HG03064 (cell line): ENCODE measurements at regions not wholly inside any gene's neighbourhood (a gene's known extent, or its start where the extent isn't known, plus 50 kb on each side); places are given as distances from the start of the nearest gene placed in this dataset.

Source experiments
- ATAC-seq: cut with Tn5 transposase; IDR thresholded peaks from one replicate; pipeline ENCODE4 v1.9.1; 2021; ENCODE audit warnings: low read depth; ENCODE audit not compliant: unreplicated experiment

DNA sequence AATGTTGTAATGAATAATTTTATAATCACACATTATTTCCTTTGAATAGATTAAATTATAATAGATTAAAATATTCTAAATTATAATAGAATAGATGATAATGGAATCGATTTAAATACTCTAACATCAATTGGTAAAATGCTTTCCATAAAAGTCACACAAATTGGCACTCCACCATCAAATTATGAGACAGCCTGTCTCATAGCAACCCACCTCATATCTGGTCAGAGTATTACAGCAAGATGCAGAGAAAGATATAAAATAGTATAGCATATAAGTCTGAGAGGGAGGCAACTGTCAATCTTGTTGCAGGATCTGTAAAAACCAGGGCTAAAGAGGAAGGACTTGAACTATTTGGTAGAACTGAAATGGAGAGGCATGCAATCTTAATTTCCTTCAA is 98.4 kb upstream of the NCKAP5 start:
- no peak for ATAC-seq

GRCh38 chr2:133667085-133667484 is 98.8 kb upstream of the NCKAP5 start:
- no peak for ATAC-seq

GRCh38 chr2:133667968-133668367 is 99.7 kb upstream of the NCKAP5 start:
- no peak for ATAC-seq

DNA sequence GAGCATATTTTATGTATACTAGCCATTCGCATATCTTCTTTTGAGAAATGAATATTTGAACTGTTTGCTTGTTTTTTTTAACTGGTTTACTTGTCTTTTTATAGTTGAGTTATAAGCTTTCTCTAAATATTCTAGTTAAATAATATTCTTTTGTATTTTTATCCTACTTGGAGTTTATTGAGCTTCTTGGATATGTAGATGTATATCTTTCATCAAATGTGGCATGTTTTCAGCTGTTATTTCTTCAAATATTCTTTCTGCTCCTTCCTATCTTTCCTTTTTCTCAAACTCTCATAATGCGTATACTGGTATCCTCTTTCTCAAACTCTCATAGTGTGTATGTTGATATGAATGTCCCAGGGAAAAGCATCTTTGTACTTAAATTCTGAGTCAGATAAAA is 100.3 kb upstream of the NCKAP5 start:
- no peak for ATAC-seq

- ATAC-seq, result no peak
These were observed 105.1 kb upstream of the NCKAP5 start for GRCh38 chr2:133673305-133673905.

- no peak for ATAC-seq
These were observed 105.8 kb upstream of the NCKAP5 start for GRCh38 chr2:133674066-133674432.

- ATAC-seq, result no peak
These were observed 106.4 kb upstream of the NCKAP5 start for GRCh38 chr2:133674433-133675331.

DNA sequence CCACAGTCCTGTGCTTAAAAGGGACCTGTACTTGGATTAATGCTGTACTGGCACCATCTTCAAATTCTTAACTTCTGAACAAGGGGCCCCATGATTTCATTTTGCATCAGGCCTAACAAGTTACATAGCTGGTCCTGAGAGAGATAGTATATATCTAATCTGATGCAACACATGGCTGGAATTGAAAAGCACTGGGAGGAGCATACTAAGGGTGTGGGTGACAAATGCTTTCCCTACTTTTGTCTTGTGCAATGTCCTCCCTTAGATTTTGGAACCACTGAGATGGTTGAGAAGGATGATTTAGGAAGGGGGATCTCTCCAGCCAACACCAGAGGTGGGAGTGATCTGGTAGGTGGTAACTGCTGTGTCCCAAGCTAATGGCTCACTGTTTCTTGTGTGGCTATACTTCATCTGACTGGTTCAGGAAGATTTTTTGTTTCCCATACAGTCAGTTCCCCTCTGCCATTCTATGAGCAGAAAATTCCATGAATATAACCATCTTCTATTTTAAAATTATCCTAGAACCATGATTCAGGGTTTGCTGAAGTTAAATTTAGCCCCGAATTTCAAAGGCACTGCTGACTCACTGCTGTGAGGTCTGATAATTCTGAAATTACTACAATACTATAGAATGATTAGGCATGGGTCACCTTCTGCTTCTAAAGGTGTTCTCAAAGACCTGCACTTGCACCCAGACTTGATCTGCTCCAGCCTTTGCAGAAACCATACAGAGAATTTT is 108.3 kb upstream of the NCKAP5 start:
- ATAC-seq, result no peak

DNA sequence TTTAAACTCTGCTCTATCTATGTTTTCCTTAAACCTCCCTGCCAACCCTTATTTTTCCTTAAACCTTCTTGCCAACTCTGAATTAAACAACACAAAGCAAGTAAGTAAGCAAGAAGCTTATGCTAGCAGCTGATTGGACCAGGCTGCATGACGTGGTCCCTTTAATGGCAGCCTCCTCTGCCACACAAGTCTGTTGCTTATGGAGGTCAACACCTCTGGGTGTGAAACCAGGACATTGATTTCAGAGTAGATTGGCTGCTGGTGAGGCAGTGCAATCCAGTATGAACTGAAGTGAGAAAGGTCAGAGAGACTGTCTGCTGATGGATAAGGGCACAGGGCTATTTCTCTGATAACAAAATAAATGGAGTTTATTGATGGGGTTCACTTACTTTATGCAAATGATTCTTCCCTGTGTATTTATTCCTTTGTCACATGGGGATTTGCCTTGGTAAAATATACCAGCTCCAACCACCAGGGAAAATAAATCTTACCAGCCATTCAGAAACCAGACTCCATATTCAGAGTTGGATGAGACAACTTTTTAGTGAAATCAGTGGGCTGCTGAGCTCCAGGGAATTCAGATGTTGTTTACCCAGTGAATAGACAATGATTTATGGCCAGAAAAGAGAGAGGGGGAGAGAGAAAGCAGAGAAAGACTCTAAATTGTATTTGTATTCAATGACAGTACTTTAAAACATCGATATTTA is 112.2 kb upstream of the NCKAP5 start:
- no peak for ATAC-seq

- no peak for ATAC-seq
These were observed 114.1 kb upstream of the NCKAP5 start for GRCh38 chr2:133682347-133682746.

DNA sequence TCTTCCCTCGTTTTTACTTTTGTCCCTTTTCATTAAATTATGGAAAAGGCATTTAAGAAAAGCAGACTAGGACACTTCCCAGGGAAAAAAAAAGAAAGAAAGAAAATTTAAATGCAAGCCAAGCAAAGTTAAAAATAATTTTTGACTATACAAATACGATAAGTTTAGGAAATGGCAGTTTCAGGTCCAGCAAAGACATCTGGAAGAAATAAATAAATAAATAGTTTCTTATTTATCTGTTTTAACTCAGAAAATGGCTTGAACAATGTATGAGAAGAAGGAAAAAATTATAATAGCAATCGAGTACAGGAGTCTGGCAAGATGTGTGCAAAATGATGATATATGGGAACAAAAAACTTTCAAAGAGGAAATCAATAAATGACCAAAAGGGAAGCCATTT is 114.6 kb upstream of the NCKAP5 start:
- no peak for ATAC-seq

DNA sequence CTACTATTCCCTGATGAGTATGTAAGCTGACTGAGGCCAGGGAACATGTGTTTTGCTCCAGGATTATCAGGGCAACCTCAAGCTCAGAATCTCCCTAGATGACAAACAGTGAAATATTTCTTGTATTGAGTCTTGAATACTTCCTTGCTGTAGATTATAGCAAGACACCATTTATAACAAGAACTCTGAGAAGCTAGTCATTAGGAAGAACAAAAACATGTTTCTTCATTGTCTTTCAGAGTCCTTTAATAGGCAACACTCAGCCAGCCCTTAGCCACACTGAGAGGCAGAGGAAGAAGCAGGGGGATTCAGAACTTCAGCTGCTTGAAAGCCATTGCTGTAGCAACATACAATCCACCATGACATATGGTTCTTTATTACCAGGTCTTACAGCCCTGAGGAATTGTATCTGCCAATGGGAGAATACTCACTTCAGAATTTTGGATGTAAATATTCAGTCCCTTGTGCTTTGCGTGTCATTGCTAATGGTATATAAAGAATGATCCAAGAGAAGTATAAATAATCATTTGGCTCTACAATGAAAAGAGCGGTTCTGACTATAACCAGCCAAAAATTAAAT is 117.5 kb upstream of the NCKAP5 start:
- ATAC-seq, result no peak

DNA sequence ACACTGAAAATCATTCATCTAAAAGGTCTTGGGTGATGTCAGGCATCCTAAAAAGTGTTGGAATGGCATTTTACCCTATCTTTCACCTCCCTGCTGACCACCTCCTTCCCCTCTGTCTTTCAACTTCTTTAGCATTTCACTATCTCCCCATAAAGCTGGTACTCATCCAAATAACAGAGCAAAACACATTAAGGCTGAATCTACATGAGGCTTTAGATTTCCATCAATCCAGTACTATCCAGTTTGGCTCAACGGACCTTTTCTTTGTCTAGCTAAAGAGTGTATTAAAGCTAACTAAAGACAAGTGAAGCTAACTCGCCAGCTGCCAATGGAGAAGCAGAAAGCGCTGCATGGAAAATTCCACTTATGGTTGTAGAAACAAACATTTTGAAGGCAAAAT is 122.5 kb upstream of the NCKAP5 start:
- no peak for ATAC-seq

GRCh38 chr2:133691336-133691735 is 123.1 kb upstream of the NCKAP5 start:
- no peak for ATAC-seq

- ATAC-seq, result no peak
These were observed 137.0 kb upstream of the NCKAP5 start for GRCh38 chr2:133705287-133705686.

DNA sequence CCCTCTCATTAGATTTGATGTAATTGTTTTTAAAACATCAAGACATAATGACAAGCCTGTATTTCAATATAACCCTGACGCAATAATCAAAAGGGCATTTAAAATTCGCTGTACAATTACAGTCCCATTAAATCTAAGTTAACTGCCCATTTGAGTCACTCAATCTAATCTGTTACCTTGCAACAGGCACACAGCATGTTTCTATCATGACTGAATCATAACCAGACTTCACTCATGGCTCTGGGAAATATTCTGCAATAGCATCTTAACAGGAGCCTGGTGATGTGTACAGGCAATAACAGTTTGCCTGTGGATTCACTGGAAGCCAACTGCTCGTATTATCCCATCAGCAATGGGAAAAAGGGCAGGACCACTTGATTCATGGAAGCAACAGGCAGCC is 142.3 kb upstream of the NCKAP5 start:
- no peak for ATAC-seq

DNA sequence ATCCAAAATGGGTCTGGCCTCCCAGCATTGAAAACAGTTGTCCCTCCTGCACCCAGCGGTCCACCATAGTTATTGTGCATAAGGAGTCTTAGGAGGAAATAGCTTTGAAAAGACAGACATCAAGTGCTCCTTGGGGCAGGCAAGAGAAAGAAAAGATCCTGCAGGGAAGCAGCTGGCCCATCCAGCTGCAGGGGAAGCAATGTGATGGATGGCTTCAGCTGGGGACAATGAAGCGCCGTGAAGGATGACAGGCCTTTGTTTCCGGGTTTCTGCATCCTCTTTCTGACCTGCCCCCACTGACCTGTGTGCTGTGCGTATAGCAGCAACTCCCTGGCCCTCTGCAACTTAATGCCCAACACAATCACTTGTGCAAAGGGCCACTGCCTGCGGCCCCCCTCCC is 142.9 kb upstream of the NCKAP5 start:
- ATAC-seq, result no peak

DNA sequence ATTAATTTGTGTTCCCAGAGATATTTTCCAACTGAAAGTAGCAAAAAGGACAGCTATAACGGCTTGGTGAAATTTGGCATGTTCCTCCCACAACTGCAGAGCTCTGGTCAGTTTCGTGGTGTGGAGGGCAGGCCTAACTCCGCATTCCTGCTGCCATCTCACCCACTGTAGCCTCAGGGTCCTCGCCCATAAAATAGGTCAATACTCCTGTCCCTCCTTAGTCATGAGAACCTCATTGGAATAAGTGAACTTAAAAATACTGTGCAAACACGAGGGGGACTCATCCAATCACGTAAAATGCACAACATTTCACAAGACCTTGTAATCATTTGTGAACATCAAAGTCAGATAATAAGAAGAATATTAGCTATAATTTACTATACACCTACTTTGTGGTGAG is 143.5 kb upstream of the NCKAP5 start:
- no peak for ATAC-seq

- ATAC-seq, result no peak
These were observed 144.1 kb upstream of the NCKAP5 start for GRCh38 chr2:133712369-133712768.

- ATAC-seq, result no peak
These were observed 144.9 kb upstream of the NCKAP5 start for GRCh38 chr2:133713049-133713580.
